ENCODE measurements at regions not wholly inside any gene's neighbourhood (a gene's known extent, or its start where the extent isn't known, plus 50 kb on each side); places are given as distances from the start of the nearest gene placed in this dataset.

- Mint-ChIP-seq H3K4me3 (no peak overlapping the region), H3K4me1 (peaks cover 6% of the 10 kb centered on the region)
These were observed 696.0 kb downstream of the ZNF385D start for GRCh38 chr3:21055015-21055414.

GRCh38 chr3:21054064-21054463 is 696.9 kb downstream of the ZNF385D start:
- H3K4me1 Mint-ChIP-seq = no peaks in the 10 kb centered on the region
- H3K4me3 Mint-ChIP-seq = no peak overlapping the region
- H3K27ac Mint-ChIP-seq = no peak overlapping the region
- H3K36me3 Mint-ChIP-seq (ENCODE audit: low read depth) = no peaks in the 10 kb centered on the region
- TF ChIP-seq CTCF (IDR thresholded peaks at IDR 0.05; ENCODE audit: unreplicated experiment in 3 of 3) = no peak
- H3K27me3 Mint-ChIP-seq (ENCODE audit: low read depth) = no peaks in the 10 kb centered on the region
- peaks cover 3% of the 10 kb centered on the region for H3K9me3 Mint-ChIP-seq

More at GRCh38 chr3:21055015-21055414, 696.0 kb downstream of the ZNF385D start:
- Mint-ChIP-seq H3K36me3 (ENCODE audit: low read depth) (no peaks in the 10 kb centered on the region), H3K9me3 (peaks cover 3% of the 10 kb centered on the region), H3K27me3 (ENCODE audit: low read depth) (no peaks in the 10 kb centered on the region), H3K27ac (no peak overlapping the region)
- no peak for TF ChIP-seq CTCF (IDR thresholded peaks at IDR 0.05; ENCODE audit: unreplicated experiment in 3 of 3)

- TF ChIP-seq CTCF (IDR thresholded peaks at IDR 0.05; ENCODE audit: unreplicated experiment in 3 of 3) = no peak
- no peak overlapping the region for H3K27ac Mint-ChIP-seq
- no peaks in the 10 kb centered on the region for H3K4me1 Mint-ChIP-seq
- peaks cover 3% of the 10 kb centered on the region for H3K9me3 Mint-ChIP-seq
- H3K36me3 Mint-ChIP-seq (ENCODE audit: low read depth) = no peaks in the 10 kb centered on the region
- H3K4me3 Mint-ChIP-seq = no peak overlapping the region
- no peaks in the 10 kb centered on the region for H3K27me3 Mint-ChIP-seq (ENCODE audit: low read depth)
These were observed 701.5 kb downstream of the ZNF385D start for GRCh38 chr3:21049334-21050062.

- Mint-ChIP-seq H3K27me3 (ENCODE audit: low read depth) (no peaks in the 10 kb centered on the region), H3K27ac (no peak overlapping the region), H3K36me3 (ENCODE audit: low read depth) (no peaks in the 10 kb centered on the region), H3K4me1 (no peaks in the 10 kb centered on the region), H3K9me3 (no peaks in the 10 kb centered on the region), H3K4me3 (no peak overlapping the region)
- no peak for TF ChIP-seq CTCF (IDR thresholded peaks at IDR 0.05; ENCODE audit: unreplicated experiment in 3 of 3)
These were observed 707.9 kb downstream of the ZNF385D start for GRCh38 chr3:21043139-21043538.

- H3K4me1 Mint-ChIP-seq = no peaks in the 10 kb centered on the region
- no peaks in the 10 kb centered on the region for H3K36me3 Mint-ChIP-seq (ENCODE audit: low read depth)
- TF ChIP-seq CTCF (IDR thresholded peaks at IDR 0.05; ENCODE audit: unreplicated experiment in 3 of 3) = no peak
- H3K27me3 Mint-ChIP-seq (ENCODE audit: low read depth) = no peaks in the 10 kb centered on the region
- no peak overlapping the region for H3K27ac Mint-ChIP-seq
- no peak overlapping the region for H3K4me3 Mint-ChIP-seq
- H3K9me3 Mint-ChIP-seq = no peaks in the 10 kb centered on the region
These were observed 708.8 kb downstream of the ZNF385D start for GRCh38 chr3:21042184-21042583.

- Mint-ChIP-seq H3K4me1 (no peaks in the 10 kb centered on the region), H3K4me3 (no peak overlapping the region), H3K27me3 (ENCODE audit: low read depth) (no peaks in the 10 kb centered on the region), H3K36me3 (ENCODE audit: low read depth) (no peaks in the 10 kb centered on the region), H3K27ac (no peak overlapping the region), H3K9me3 (no peaks in the 10 kb centered on the region)
- TF ChIP-seq CTCF (IDR thresholded peaks at IDR 0.05; ENCODE audit: unreplicated experiment in 3 of 3) = no peak
These were observed 709.4 kb downstream of the ZNF385D start for GRCh38 chr3:21041621-21042020.

Measured in nephron (organoid).